K562 (cell line): ENCODE measurements at regions not wholly inside any gene's neighbourhood (a gene's known extent, or its start where the extent isn't known, plus 50 kb on each side); places are given as distances from the start of the nearest gene placed in this dataset.

Experiments
- ATAC-seq: fragments of 200-7000 bp; cut with Tn5 transposase; 3 replicates; pipeline ENCODE4 v1.9.1; 2020; ENCODE audit warnings: moderate library complexity
- BruUV-seq: library from RNA; stranded (reverse); fragments of 400-500 nt; replicated peaks from 2 replicates; lab custom pipeline; 2021; lab: Mats Ljungman, UMichigan
- CTCF ChIA-PET: fragments of 300-600 bp; formaldehyde crosslinking; extraction: SDS; loops from one replicate; lab custom pipeline; 2021; ENCODE audit warnings: low intra/inter-chr PET ratio; lab: Yijun Ruan, JAX
- POLR2A ChIA-PET: fragments of 300-600, 350-650 bp; sonication (Branson Sonifier 250); formaldehyde crosslinking; extraction: SDS; loops from one replicate; lab custom pipeline; 2021; ENCODE audit warnings: antibody characterized with exemption, inconsistent platforms; lab: Yijun Ruan, JAX
- DNase-seq, 4 experiments: peaks; one replicate each; pipeline versions ENCODE4 v3.0.0 to v3.0.0-alpha.2; 2011 to 2018; ENCODE audit warnings: low spot score in 3 of 4, mixed read lengths in 3 of 4; ENCODE audit errors: extremely low read depth in 1 of 4
- FAIRE-seq: peaks from 2 replicates; lab custom pipeline; 2011; peaks lifted over from hg19 to GRCh38; lab: Jason Lieb, UNC
- H2AFZ ChIP-seq: 2 replicates; pipeline ENCODE4 v1.6.0; 2011; ENCODE audit warnings: low read depth, low read length, control low read depth, inconsistent platforms
- H3K27ac ChIP-seq: fragments of 200-600 bp; 3 replicates; pipeline ENCODE4 v1.8.0; 2011; ENCODE audit warnings: low read depth, mild to moderate bottlenecking, control low read depth, inconsistent platforms, low read length, moderate library complexity, mixed read lengths; ENCODE audit errors: extremely low read depth
- H3K27me3 ChIP-seq, 2 experiments: fragments of 300-600 bp in 1 of 2; 2 replicates in 1 of 2; 3 replicates in 1 of 2; pipeline versions ENCODE4 v1.6.0 to v1.8.0; 2011; ENCODE audit warnings: inconsistent platforms in 2 of 2, low read length in 2 of 2, mild to moderate bottlenecking in 1 of 2, mixed read lengths in 1 of 2, moderate library complexity in 1 of 2; ENCODE audit not compliant: control insufficient read depth in 2 of 2, insufficient read depth in 2 of 2
- H3K36me3 ChIP-seq: fragments of 300-600 bp; 3 replicates; pipeline ENCODE4 v1.8.0; 2011; ENCODE audit warnings: mild to moderate bottlenecking, low read length, inconsistent platforms; ENCODE audit not compliant: control insufficient read depth, insufficient read depth
- H3K4me1 ChIP-seq, 2 experiments: fragments of 200-600 bp in 1 of 2; replicated peaks in 1 of 2; 2 replicates in 1 of 2; 3 replicates in 1 of 2; pipeline versions ENCODE4 v1.5.1 to v1.8.0; 2011; ENCODE audit warnings: inconsistent platforms in 2 of 2, low read length in 2 of 2, mild to moderate bottlenecking in 1 of 2, mixed read lengths in 1 of 2, moderate library complexity in 1 of 2; ENCODE audit not compliant: control insufficient read depth in 2 of 2, insufficient read depth in 2 of 2
- H3K4me2 ChIP-seq: 2 replicates; pipeline ENCODE4 v1.6.1; 2011; ENCODE audit warnings: low read length, control low read depth, inconsistent platforms, mixed read lengths; ENCODE audit not compliant: insufficient read depth
- H3K4me3 ChIP-seq: fragments of 200-600 bp; sonication (generic), shearing (Covaris generic); 2 replicates; pipeline ENCODE4 v1.5.1; 2016; ENCODE audit warnings: control low read depth, inconsistent platforms
- H3K79me2 ChIP-seq: fragments of 200-600 bp; 3 replicates; pipeline ENCODE4 v1.8.0; 2011; ENCODE audit warnings: low read length, inconsistent platforms; ENCODE audit not compliant: control insufficient read depth, insufficient read depth
- H3K9ac ChIP-seq, 2 experiments: 2 replicates each; pipeline versions ENCODE4 v1.6.0 to v1.6.1; 2011; ENCODE audit warnings: low read depth in 2 of 2, low read length in 2 of 2, control low read depth in 1 of 2, inconsistent platforms in 1 of 2, mild to moderate bottlenecking in 1 of 2, mixed read lengths in 1 of 2; ENCODE audit not compliant: insufficient read depth in 1 of 2
- H3K9me1 ChIP-seq: one replicate; pipeline ENCODE4 v1.6.0; 2011; ENCODE audit warnings: inconsistent platforms, mild to moderate bottlenecking, low read length, moderate library complexity; ENCODE audit not compliant: control insufficient read depth, insufficient read depth
- H3K9me3 ChIP-seq: replicated peaks from 2 replicates; pipeline ENCODE4 v1.5.1; 2011; ENCODE audit warnings: low read depth, low read length, inconsistent platforms; ENCODE audit not compliant: control insufficient read depth, insufficient read depth
- H4K20me1 ChIP-seq: replicated peaks from 2 replicates; pipeline ENCODE4 v1.6.1; 2011; ENCODE audit warnings: low read length, inconsistent platforms, mixed read lengths; ENCODE audit not compliant: control insufficient read depth, insufficient read depth
- ETV6 ChIP-seq, 3 experiments: fragments of 150-350 bp in 1 of 3; sonication (generic) in 1 of 3; formaldehyde crosslinking in 1 of 3; IDR thresholded peaks; 2 replicates each; pipeline versions ENCODE4 v1.6.1 to v1.8.0; 2014 to 2022; ENCODE audit warnings: borderline replicate concordance in 2 of 3, low read depth in 2 of 3, antibody characterized with exemption in 1 of 3, low read length in 1 of 3, mild to moderate bottlenecking in 1 of 3, missing genetic modification reagents in 1 of 3
- HMG20A ChIP-seq: fragments of 450-650 bp; formaldehyde crosslinking; conservative IDR thresholded peaks from 2 replicates; pipeline ENCODE4 v1.4.0; 2020; ENCODE audit warnings: mild to moderate bottlenecking, mixed read lengths
- MAZ ChIP-seq, 2 experiments: fragments of 450-650 bp in 1 of 2; sonication (generic) in 1 of 2; formaldehyde crosslinking; IDR thresholded peaks in 1 of 2; conservative IDR thresholded peaks in 1 of 2; 2 replicates each; pipeline versions ENCODE4 v1.4.0 to v1.5.0; 2020; ENCODE audit warnings: mild to moderate bottlenecking in 1 of 2, missing genetic modification reagents in 1 of 2
- PCBP2 ChIP-seq: fragments of 200-400 bp; formaldehyde crosslinking; IDR thresholded peaks from 2 replicates; pipeline ENCODE4 v1.6.1; 2018; ENCODE audit warnings: low read length, low read depth, mild to moderate bottlenecking, moderate library complexity; ENCODE audit not compliant: poor library complexity, severe bottlenecking
- PRDM10 ChIP-seq: fragments of 450-650 bp; IDR thresholded peaks from 2 replicates; pipeline ENCODE4 v1.6.1; 2018; ENCODE audit not compliant: partially characterized antibody
- REST ChIP-seq, 2 experiments: fragments of 450-650 bp; formaldehyde crosslinking in 1 of 2; IDR thresholded peaks; 2 replicates each; pipeline versions ENCODE4 v1.4.0 to v1.6.1; 2014 to 2020; ENCODE audit warnings: mild to moderate bottlenecking in 2 of 2, borderline replicate concordance in 1 of 2, low read depth in 1 of 2
- SAP30 ChIP-seq: fragments of 200-600 bp; sonication (generic); IDR thresholded peaks from 2 replicates; pipeline ENCODE4 v1.6.1; 2012; ENCODE audit warnings: borderline replicate concordance, low read depth, mild to moderate bottlenecking, moderate library complexity, low read length, control low read depth, inconsistent platforms; ENCODE audit not compliant: insufficient read depth, poor library complexity, severe bottlenecking
- ZNF239 ChIP-seq: fragments of 250-450 bp; sonication (Bioruptor Pico); IDR thresholded peaks from 2 replicates; pipeline ENCODE4 v1.4.0; 2020; ENCODE audit warnings: mild to moderate bottlenecking
- WGBS: fragments of 100-300 bp; shearing (Covaris generic); methylation state at CpG from one replicate; pipeline ENCODE4 v1.1.6; 2016; ENCODE audit warnings: low coverage, mixed read lengths; ENCODE audit not compliant: insufficient coverage; ENCODE audit errors: missing lambda C conversion rate; 5-methylcytosine and 5-hydroxymethylcytosine counted together
- in situ Hi-C: fragments of 300-500 bp; cut with MboI; formaldehyde crosslinking; loops from 4 replicates; pipeline ENCODE4 v1.15.0; 2018; ENCODE audit warnings: inconsistent platforms, mixed read lengths
- intact Hi-C: fragments of 100-400 bp; cut with micrococcal nuclease; formaldehyde crosslinking; loops from 2 replicates; pipeline ENCODE4 v1.14.2; 2022

- Histone ChIP-seq H3K4me1 (no peaks in the 10 kb centered on the region), H3K79me2 (no peaks in the 10 kb centered on the region), H4K20me1 (no peaks in the 10 kb centered on the region), H3K36me3 (no peaks in the 10 kb centered on the region), H3K9ac (no peak overlapping the region), H3K27ac (no peak overlapping the region), H3K9me3 (no peaks in the 10 kb centered on the region), H3K9me1 (no peaks in the 10 kb centered on the region), H2AFZ (no peak overlapping the region), H3K27me3 (no peaks in the 10 kb centered on the region), H3K4me2 (no peak overlapping the region), H3K4me3 (no peak overlapping the region)
- DNase-seq (no peak), FAIRE-seq (no peak), ATAC-seq (no peak)
- intact Hi-C loops: no loop called here
- in situ Hi-C loops: no loop called here
- 2% methylated on average over 4 of the region's 4 CpGs for WGBS
- ChIA-PET CTCF (no interaction called here), POLR2A (no interaction called here)
- BruUV-seq: no TSS peak
- TF ChIP-seq ZNF239 (no peak), ETV6 (IDR thresholded peaks at IDR 0.05; ENCODE audit: borderline replicate concordance in 1 of 2, low read depth in 2 of 2, low read length in 1 of 2) (no peak), ETV6 (CRISPR knock-in tag; IDR thresholded peaks at IDR 0.05; ENCODE audit: borderline replicate concordance) (no peak), PRDM10 (no peak), PCBP2 (no peak), REST (IDR thresholded peaks at IDR 0.05; ENCODE audit: borderline replicate concordance) (no peak), REST (CRISPR knock-in tag; IDR thresholded peaks at IDR 0.05; ENCODE audit: low read depth) (no peak), SAP30 (no peak), HMG20A (CRISPR knock-in tag) (no peak), MAZ (CRISPR knock-in tag; conservative IDR thresholded peaks at IDR 0.05 in 1 of 2, IDR thresholded peaks at IDR 0.05 in 1 of 2) (no peak)
Observed at GRCh38 chr13:58207501-58207900, 576.0 kb downstream of the PCDH17 start.
